GM21717 (cell line): ENCODE measurements at regions not wholly inside any gene's neighbourhood (a gene's known extent, or its start where the extent isn't known, plus 50 kb on each side); places are given as distances from the start of the nearest gene placed in this dataset.

Experiments
- ATAC-seq: cut with Tn5 transposase; IDR thresholded peaks from one replicate; pipeline ENCODE4 v1.9.1; 2021; ENCODE audit warnings: mild to moderate bottlenecking, moderate library complexity; ENCODE audit not compliant: unreplicated experiment

GRCh38 chr10:123480845-123481244 is 185.3 kb upstream of the GPR26 start:
- ATAC-seq, result no peak

- no peak for ATAC-seq
These were observed 181.4 kb upstream of the GPR26 start for GRCh38 chr10:123484722-123485121.

GRCh38 chr10:123485341-123485960 is 180.7 kb upstream of the GPR26 start:
- ATAC-seq, result no peak

GRCh38 chr10:123488436-123488835 is 177.7 kb upstream of the GPR26 start:
- no peak for ATAC-seq

- ATAC-seq, result no peak
These were observed 174.8 kb upstream of the GPR26 start for GRCh38 chr10:123491364-123491763.

- no peak for ATAC-seq
These were observed 174.1 kb upstream of the GPR26 start for GRCh38 chr10:123492016-123492415.

- ATAC-seq, result no peak
These were observed 171.8 kb upstream of the GPR26 start for GRCh38 chr10:123494301-123494808.

GRCh38 chr10:123496375-123496774 is 169.8 kb upstream of the GPR26 start:
- ATAC-seq, result no peak

GRCh38 chr10:123496996-123497660 is 169.0 kb upstream of the GPR26 start:
- no peak for ATAC-seq

- ATAC-seq, result no peak
These were observed 166.0 kb upstream of the GPR26 start for GRCh38 chr10:123500110-123500509.

- ATAC-seq, result no peak
These were observed 165.0 kb upstream of the GPR26 start for GRCh38 chr10:123501148-123501547.

GRCh38 chr10:123502983-123503382 is 163.2 kb upstream of the GPR26 start:
- ATAC-seq, result no peak

- ATAC-seq, result no peak
These were observed 159.7 kb upstream of the GPR26 start for GRCh38 chr10:123506455-123506854.

GRCh38 chr10:123507298-123507697 is 158.9 kb upstream of the GPR26 start:
- no peak for ATAC-seq

GRCh38 chr10:123509338-123509737 is 156.8 kb upstream of the GPR26 start:
- no peak for ATAC-seq

- no peak for ATAC-seq
These were observed 153.0 kb upstream of the GPR26 start for GRCh38 chr10:123512901-123513775.

- no peak for ATAC-seq
These were observed 152.3 kb upstream of the GPR26 start for GRCh38 chr10:123513870-123514269.

- no peak for ATAC-seq
These were observed 151.2 kb upstream of the GPR26 start for GRCh38 chr10:123514996-123515395.

GRCh38 chr10:123515661-123516060 is 150.5 kb upstream of the GPR26 start:
- no peak for ATAC-seq

GRCh38 chr10:123516291-123516690 is 149.9 kb upstream of the GPR26 start:
- no peak for ATAC-seq

GRCh38 chr10:123517426-123517825 is 148.7 kb upstream of the GPR26 start:
- no peak for ATAC-seq

GRCh38 chr10:123517901-123518300 is 148.3 kb upstream of the GPR26 start:
- ATAC-seq, result no peak
